Activated CD8-positive, alpha-beta memory T cell treated with anti-CD3 and anti-CD28 coated beads, Interleukin-2, amount 10 ng/mL, durations not matched to agents 7 days and 5 days (primary cell): ENCODE measurements at regions not wholly inside any gene's neighbourhood (a gene's known extent, or its start where the extent isn't known, plus 50 kb on each side); places are given as distances from the start of the nearest gene placed in this dataset.
"Not testable (repeated sequence)": the region's sequence is repeated elsewhere in the genome, so short reads cannot be mapped to it uniquely, and the experiment has no call there.

Experiments
- ATAC-seq: fragments of 150-1000 bp; cut with Tn5 transposase; one replicate; pipeline ENCODE4 v1.10.0; 2021; ENCODE audit warnings: moderate library complexity
- CTCF ChIA-PET: fragments of 350-600 bp; sonication (Branson Sonifier 250); formaldehyde crosslinking; loops from one replicate; lab custom pipeline; 2021; ENCODE audit warnings: antibody characterized with exemption; lab: Charles Lee
- DNase-seq: peaks from one replicate; pipeline ENCODE4 v3.0.0-alpha.2; 2020
- H3K27ac Mint-ChIP-seq: one replicate; pipeline ENCODE4 v1.8.0; 2021; ENCODE audit warnings: mild to moderate bottlenecking, mixed read lengths
- H3K27me3 Mint-ChIP-seq: one replicate; pipeline ENCODE4 v1.8.0; 2021; ENCODE audit warnings: mixed read lengths
- H3K36me3 Mint-ChIP-seq: one replicate; pipeline ENCODE4 v1.8.0; 2021; ENCODE audit warnings: mild to moderate bottlenecking, mixed read lengths
- H3K4me1 Mint-ChIP-seq: one replicate; pipeline ENCODE4 v1.8.0; 2021; ENCODE audit warnings: mixed read lengths
- H3K4me3 Mint-ChIP-seq: one replicate; pipeline ENCODE4 v1.8.0; 2021; ENCODE audit warnings: mild to moderate bottlenecking, moderate library complexity, mixed read lengths
- H3K9me3 Mint-ChIP-seq: one replicate; pipeline ENCODE4 v1.8.0; 2022; ENCODE audit warnings: low read depth, mixed read lengths

GRCh38 chr5:25027061-25027460 lies 382.3 kb upstream of the CDH10 start:
- Mint-ChIP-seq H3K4me1 (no peaks in the 10 kb centered on the region), H3K36me3 (no peaks in the 10 kb centered on the region), H3K27ac (no peak overlapping the region), H3K27me3 (no peaks in the 10 kb centered on the region), H3K9me3 (peaks cover 11% of the 10 kb centered on the region), H3K4me3 (no peak overlapping the region)
- no peak for DNase-seq
- no peak for ATAC-seq
- CTCF ChIA-PET = no interaction called here

DNA sequence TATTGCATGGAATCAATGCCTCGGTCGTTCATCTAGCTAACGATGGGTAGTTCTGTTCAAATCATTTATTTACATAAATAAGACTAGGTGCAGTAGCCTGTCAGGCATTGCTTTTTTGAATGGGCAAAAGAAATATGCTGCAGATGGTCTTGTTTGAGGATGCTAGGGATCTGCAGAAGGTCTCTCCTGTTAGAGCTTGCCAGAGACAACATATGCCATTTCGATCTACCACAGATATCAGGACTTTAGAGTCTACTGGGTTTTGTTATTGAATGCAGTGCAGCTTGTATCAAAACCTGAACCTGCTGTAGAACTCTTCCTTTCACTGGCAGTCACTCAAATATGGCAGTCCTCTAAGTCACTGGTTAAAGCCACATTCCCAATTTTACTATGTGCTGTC lies 381.1 kb upstream of the CDH10 start:
- H3K27ac Mint-ChIP-seq = no peak overlapping the region
- CTCF ChIA-PET = no interaction called here
- DNase-seq (no peak), ATAC-seq (no peak)
- no peaks in the 10 kb centered on the region for H3K4me1 Mint-ChIP-seq
- no peak overlapping the region for H3K4me3 Mint-ChIP-seq
- no peaks in the 10 kb centered on the region for H3K36me3 Mint-ChIP-seq
- H3K9me3 Mint-ChIP-seq = peaks cover 11% of the 10 kb centered on the region
- no peaks in the 10 kb centered on the region for H3K27me3 Mint-ChIP-seq

DNA sequence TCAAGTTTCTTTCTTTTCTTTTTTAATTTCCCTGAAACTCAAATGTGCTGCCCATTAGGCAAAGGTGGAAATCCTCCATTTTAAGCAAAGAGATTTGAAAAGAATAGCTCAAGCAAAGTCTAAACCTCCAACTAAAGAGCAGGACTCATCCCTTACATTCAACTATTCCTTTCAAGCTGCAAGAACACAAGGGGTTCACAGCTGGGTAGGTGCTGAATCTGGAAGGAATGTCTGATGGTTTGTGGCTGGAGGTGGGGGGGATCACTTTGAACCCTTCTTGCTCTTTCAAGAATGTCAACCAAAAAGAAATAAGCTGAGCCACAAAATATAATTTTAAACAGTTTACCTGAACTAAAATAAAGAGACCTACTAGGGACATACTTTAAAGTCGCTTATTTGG lies 375.7 kb upstream of the CDH10 start:
- Mint-ChIP-seq H3K4me3 (no peak overlapping the region), H3K36me3 (no peaks in the 10 kb centered on the region), H3K27me3 (no peaks in the 10 kb centered on the region), H3K9me3 (peaks cover 16% of the 10 kb centered on the region), H3K4me1 (no peaks in the 10 kb centered on the region), H3K27ac (no peak overlapping the region)
- no peak for ATAC-seq
- CTCF ChIA-PET = no interaction called here
- no peak for DNase-seq

DNA sequence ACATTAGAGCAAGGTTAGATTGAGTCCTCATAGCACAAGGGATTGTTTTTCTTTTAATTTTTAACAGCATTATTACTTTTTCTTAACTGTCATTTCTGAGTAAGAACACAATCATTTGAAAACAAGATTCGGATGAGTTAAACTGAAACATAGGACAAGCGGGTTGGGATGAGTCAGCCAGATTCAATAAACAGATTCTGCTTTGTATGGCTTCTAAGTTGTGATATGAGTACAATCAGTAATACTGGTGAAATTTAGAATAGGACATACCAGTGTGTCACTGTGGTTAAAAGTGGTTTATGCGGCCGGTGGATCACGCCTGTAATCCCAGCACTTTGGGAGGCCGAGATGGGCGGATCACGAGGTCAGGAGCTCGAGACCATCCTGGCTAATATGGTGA lies 364.3 kb upstream of the CDH10 start:
- DNase-seq = no peak
- CTCF ChIA-PET = no interaction called here

DNA sequence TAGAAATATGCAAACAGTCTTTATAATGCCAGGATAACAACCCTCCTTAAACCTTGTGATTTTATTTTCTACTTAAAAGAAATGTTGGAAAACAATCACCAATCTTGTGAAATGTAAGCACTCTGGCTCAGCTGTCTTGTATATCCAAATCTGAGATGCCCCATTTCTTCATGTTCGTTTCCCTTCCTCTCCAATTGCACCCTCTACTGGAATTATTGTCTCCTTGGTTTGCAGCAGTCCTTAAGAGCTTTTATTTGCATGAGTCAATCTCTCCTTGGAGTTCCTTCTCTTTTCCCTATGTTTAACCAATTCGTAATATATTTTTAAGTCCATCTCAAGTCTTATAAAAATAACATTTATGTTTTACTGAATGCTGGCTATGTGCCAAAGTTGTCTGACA lies 362.0 kb upstream of the CDH10 start:
- peaks cover 8% of the 10 kb centered on the region for H3K9me3 Mint-ChIP-seq
- ATAC-seq (no peak), DNase-seq (no peak)
- CTCF ChIA-PET = no interaction called here
- H3K36me3 Mint-ChIP-seq = no peaks in the 10 kb centered on the region
- H3K4me1 Mint-ChIP-seq = no peaks in the 10 kb centered on the region
- H3K27ac Mint-ChIP-seq = no peak overlapping the region
- H3K4me3 Mint-ChIP-seq = no peak overlapping the region
- H3K27me3 Mint-ChIP-seq = no peaks in the 10 kb centered on the region

More for the DNA sequence above, 364.3 kb upstream of the CDH10 start:
- no peaks in the 10 kb centered on the region for H3K4me1 Mint-ChIP-seq
- ATAC-seq = no peak
- no peak overlapping the region for H3K27ac Mint-ChIP-seq
- H3K9me3 Mint-ChIP-seq = peaks cover 6% of the 10 kb centered on the region
- H3K36me3 Mint-ChIP-seq = no peaks in the 10 kb centered on the region
- no peak overlapping the region for H3K4me3 Mint-ChIP-seq
- no peaks in the 10 kb centered on the region for H3K27me3 Mint-ChIP-seq

GRCh38 chr5:25006237-25006636 lies 361.5 kb upstream of the CDH10 start:
- no peaks in the 10 kb centered on the region for H3K27me3 Mint-ChIP-seq
- no peaks in the 10 kb centered on the region for H3K36me3 Mint-ChIP-seq
- H3K4me3 Mint-ChIP-seq = no peak overlapping the region
- CTCF ChIA-PET = no interaction called here
- ATAC-seq (no peak), DNase-seq (no peak)
- H3K9me3 Mint-ChIP-seq = peaks cover 8% of the 10 kb centered on the region
- H3K4me1 Mint-ChIP-seq = no peaks in the 10 kb centered on the region
- no peak overlapping the region for H3K27ac Mint-ChIP-seq

DNA sequence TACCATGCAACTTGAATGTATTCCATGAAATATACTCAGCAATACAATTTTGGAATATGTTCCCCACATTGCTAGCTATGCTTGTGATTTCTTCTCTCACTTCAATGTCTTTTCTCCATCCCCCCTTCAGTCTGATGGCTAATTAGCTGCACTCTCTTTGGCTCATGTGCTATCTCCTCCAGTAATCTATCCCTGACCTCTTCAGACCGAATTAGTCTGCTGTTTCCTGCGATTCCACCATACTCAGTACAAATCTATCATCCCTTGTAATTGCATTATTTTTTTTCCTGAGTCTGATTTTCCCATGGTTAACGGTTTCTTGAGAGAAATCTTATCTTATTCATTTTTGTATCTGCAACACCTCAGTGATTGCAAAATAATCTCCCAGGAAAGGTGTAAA lies 360.7 kb upstream of the CDH10 start:
- no peak for DNase-seq
- CTCF ChIA-PET = no interaction called here
- Mint-ChIP-seq H3K9me3 (peaks cover 8% of the 10 kb centered on the region), H3K36me3 (no peaks in the 10 kb centered on the region), H3K27ac (no peak overlapping the region), H3K27me3 (no peaks in the 10 kb centered on the region), H3K4me1 (no peaks in the 10 kb centered on the region), H3K4me3 (no peak overlapping the region)
- ATAC-seq = no peak

GRCh38 chr5:25002371-25002770 lies 357.6 kb upstream of the CDH10 start:
- Mint-ChIP-seq H3K36me3 (no peaks in the 10 kb centered on the region), H3K27me3 (no peaks in the 10 kb centered on the region), H3K27ac (no peak overlapping the region), H3K4me3 (no peak overlapping the region), H3K9me3 (peaks cover 14% of the 10 kb centered on the region), H3K4me1 (no peaks in the 10 kb centered on the region)
- DNase-seq (no peak), ATAC-seq (no peak)
- CTCF ChIA-PET = no interaction called here

DNA sequence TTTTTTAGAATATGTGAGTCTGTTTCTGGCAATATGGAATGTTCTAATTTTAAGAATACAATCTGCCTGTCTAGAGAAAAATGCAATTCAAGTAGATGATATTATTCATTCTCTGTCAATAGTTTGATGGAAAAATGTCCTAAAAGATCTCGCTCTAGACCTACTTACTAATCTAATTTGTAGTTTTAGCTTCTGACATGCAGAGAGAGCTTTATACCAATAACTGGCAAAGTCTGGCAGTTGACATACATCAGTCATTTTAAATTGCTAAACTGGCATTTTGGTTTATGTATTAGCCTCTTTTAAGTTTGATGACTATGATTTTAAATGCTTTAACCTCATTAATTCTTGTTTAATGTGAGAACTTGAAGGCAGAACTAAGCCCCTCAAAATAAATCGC lies 355.0 kb upstream of the CDH10 start:
- no peaks in the 10 kb centered on the region for H3K27me3 Mint-ChIP-seq
- H3K36me3 Mint-ChIP-seq = no peaks in the 10 kb centered on the region
- no peaks in the 10 kb centered on the region for H3K4me1 Mint-ChIP-seq
- H3K9me3 Mint-ChIP-seq = peaks cover 10% of the 10 kb centered on the region
- ATAC-seq (no peak), DNase-seq (no peak)
- CTCF ChIA-PET = no interaction called here
- no peak overlapping the region for H3K27ac Mint-ChIP-seq
- H3K4me3 Mint-ChIP-seq = no peak overlapping the region

DNA sequence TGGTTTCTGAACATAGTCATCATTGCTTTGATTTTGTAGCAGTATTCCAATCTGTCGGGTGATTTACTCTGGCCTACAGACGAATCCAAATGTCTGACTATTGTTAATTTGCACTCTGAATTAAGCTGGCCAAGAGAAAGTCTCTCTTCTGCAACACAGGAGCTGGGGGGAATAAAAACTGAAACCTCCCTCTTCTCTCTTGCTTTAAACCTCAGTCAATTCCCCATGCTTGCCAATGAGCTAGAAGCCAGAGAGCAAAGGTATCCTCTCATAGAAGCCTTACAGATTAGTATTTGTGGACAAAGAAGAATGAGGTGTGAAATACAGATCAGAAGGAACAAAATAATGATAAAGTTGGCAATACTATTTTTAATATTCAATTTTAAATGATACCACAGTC lies 353.9 kb upstream of the CDH10 start:
- ATAC-seq (no peak), DNase-seq (no peak)
- CTCF ChIA-PET = no interaction called here
- Mint-ChIP-seq H3K4me3 (no peak overlapping the region), H3K27me3 (no peaks in the 10 kb centered on the region), H3K9me3 (peaks cover 8% of the 10 kb centered on the region), H3K4me1 (no peaks in the 10 kb centered on the region), H3K36me3 (no peaks in the 10 kb centered on the region), H3K27ac (no peak overlapping the region)

DNA sequence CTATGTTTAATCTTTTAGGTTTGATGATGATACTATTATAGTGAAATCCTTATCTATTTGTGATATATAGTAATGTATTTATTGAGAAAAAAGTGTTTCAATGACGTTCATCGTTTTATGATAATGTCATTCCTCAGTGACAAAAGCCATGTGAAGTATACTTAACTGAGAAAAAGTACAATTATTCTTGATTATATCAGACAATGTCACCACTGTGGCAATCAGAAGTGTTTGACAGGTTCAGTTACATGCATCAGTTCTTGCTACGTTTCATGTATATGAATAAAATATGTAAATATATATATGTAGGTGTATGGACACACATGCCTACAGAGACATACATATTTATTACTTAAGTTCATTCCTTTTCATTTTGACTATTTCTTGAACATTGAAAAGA lies 341.5 kb upstream of the CDH10 start:
- Mint-ChIP-seq H3K36me3 (no peaks in the 10 kb centered on the region), H3K4me3 (no peak overlapping the region)
- CTCF ChIA-PET = no interaction called here

GRCh38 chr5:24978552-24978951 lies 333.8 kb upstream of the CDH10 start:
- ATAC-seq, H3K27me3 Mint-ChIP-seq, H3K9me3 Mint-ChIP-seq, H3K4me3 Mint-ChIP-seq, H3K27ac Mint-ChIP-seq, H3K4me1 Mint-ChIP-seq, DNase-seq, CTCF ChIA-PET, H3K36me3 Mint-ChIP-seq: not testable (repeated sequence)

More for the DNA sequence above, 341.5 kb upstream of the CDH10 start:
- DNase-seq = no peak
- Mint-ChIP-seq H3K27me3 (no peaks in the 10 kb centered on the region), H3K27ac (no peak overlapping the region), H3K4me1 (no peaks in the 10 kb centered on the region), H3K9me3 (peaks cover 9% of the 10 kb centered on the region)
- no peak for ATAC-seq

DNA sequence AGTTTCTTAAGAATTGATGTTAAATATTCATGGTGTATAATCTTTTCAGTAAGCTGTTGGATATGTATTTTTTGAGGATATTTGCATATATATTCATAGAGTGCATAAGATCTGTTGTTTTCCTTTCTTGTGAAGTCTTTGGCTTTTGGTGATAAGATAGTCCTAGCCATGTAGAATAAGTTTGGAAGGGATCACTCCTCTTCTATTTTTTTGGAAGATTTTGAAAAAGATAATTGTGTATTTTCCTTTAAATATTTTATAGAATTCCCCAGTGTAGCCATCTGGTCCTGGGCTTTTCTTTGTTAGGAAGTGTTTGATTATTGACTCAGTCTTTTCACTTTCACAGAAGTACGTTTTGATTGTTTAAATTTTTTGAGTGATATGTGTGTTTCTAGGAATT lies 318.8 kb upstream of the CDH10 start:
- H3K27me3 Mint-ChIP-seq = no peaks in the 10 kb centered on the region
- peaks cover 10% of the 10 kb centered on the region for H3K9me3 Mint-ChIP-seq
- no peak for DNase-seq
- CTCF ChIA-PET = no interaction called here
- ATAC-seq = no peak
- no peak overlapping the region for H3K4me3 Mint-ChIP-seq
- no peak overlapping the region for H3K27ac Mint-ChIP-seq
- H3K4me1 Mint-ChIP-seq = no peaks in the 10 kb centered on the region
- H3K36me3 Mint-ChIP-seq = no peaks in the 10 kb centered on the region

- Mint-ChIP-seq H3K9me3 (peaks cover 5% of the 10 kb centered on the region), H3K4me1 (no peaks in the 10 kb centered on the region), H3K27me3 (no peaks in the 10 kb centered on the region), H3K4me3 (no peak overlapping the region), H3K36me3 (peaks cover 2% of the 10 kb centered on the region), H3K27ac (no peak overlapping the region)
- CTCF ChIA-PET = no interaction called here
- ATAC-seq (no peak), DNase-seq (no peak)
Observed at GRCh38 chr5:24923400-24923799, 278.6 kb upstream of the CDH10 start.

DNA sequence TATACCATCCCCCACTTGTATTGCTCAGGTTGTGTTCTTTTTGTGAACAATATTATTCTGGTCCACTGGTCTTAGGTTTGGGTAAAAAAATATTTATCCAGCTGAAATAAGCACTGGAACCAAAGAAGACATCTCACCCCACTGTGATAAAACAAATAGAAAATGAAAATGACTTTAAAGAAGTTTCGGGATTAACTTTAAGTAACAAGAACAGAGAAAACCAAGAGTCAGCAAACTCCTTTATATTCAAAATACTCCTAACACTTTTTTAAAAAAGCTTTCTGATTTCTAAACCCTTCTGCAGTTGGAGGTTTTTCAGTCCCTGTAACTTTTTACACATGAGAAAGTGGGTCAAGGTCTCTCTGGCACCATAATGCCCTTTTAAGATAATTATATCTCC lies 273.9 kb upstream of the CDH10 start:
- Mint-ChIP-seq H3K36me3 (no peaks in the 10 kb centered on the region), H3K4me3 (no peak overlapping the region), H3K9me3 (peaks cover 2% of the 10 kb centered on the region), H3K4me1 (no peaks in the 10 kb centered on the region), H3K27me3 (no peaks in the 10 kb centered on the region), H3K27ac (no peak overlapping the region)
- DNase-seq (no peak), ATAC-seq (no peak)
- CTCF ChIA-PET = no interaction called here
